Astrocyte (in vitro differentiated cells and primary cell): ENCODE measurements at regions not wholly inside any gene's neighbourhood (a gene's known extent, or its start where the extent isn't known, plus 50 kb on each side); places are given as distances from the start of the nearest gene placed in this dataset.

ENCODE experiments used
- DNase-seq: peaks from one replicate; pipeline ENCODE4 v3.0.0-alpha.2; 2010; ENCODE audit warnings: low read depth
- FAIRE-seq: peaks from 2 replicates; lab custom pipeline; 2011; peaks lifted over from hg19 to GRCh38; lab: Jason Lieb, UNC
- H2AFZ ChIP-seq: 2 replicates; pipeline ENCODE4 v1.6.0; 2012; ENCODE audit warnings: low read depth, low read length, inconsistent platforms
- H3K27ac ChIP-seq: 2 replicates; pipeline ENCODE4 v1.5.1; 2011; ENCODE audit warnings: low read depth, low read length, inconsistent platforms
- H3K27me3 ChIP-seq: 2 replicates; pipeline ENCODE4 v1.6.0; 2011; ENCODE audit warnings: low read length, inconsistent platforms; ENCODE audit not compliant: insufficient read depth
- H3K36me3 ChIP-seq: 2 replicates; pipeline ENCODE4 v1.5.1; 2011; ENCODE audit warnings: low read length, inconsistent platforms; ENCODE audit not compliant: insufficient read depth
- H3K4me1 ChIP-seq: 2 replicates; pipeline ENCODE4 v1.5.1; 2011; ENCODE audit warnings: low read length, inconsistent platforms; ENCODE audit not compliant: insufficient read depth
- H3K4me2 ChIP-seq: 2 replicates; pipeline ENCODE4 v1.6.0; 2012; ENCODE audit warnings: low read length, inconsistent platforms
- H3K4me3 ChIP-seq: 2 replicates; pipeline ENCODE4 v1.5.1; 2011; ENCODE audit warnings: low read depth, mild to moderate bottlenecking, low read length, inconsistent platforms; ENCODE audit not compliant: insufficient read depth
- H3K79me2 ChIP-seq: 2 replicates; pipeline ENCODE4 v1.6.0; 2012; ENCODE audit warnings: mild to moderate bottlenecking, low read length, inconsistent platforms; ENCODE audit not compliant: insufficient read depth
- H3K9ac ChIP-seq: 2 replicates; pipeline ENCODE4 v1.6.0; 2012; ENCODE audit warnings: mild to moderate bottlenecking, low read length, inconsistent platforms
- H3K9me3 ChIP-seq: 2 replicates; pipeline ENCODE4 v1.5.1; 2012; ENCODE audit warnings: low read depth, mild to moderate bottlenecking, low read length, inconsistent platforms; ENCODE audit not compliant: insufficient read depth
- H4K20me1 ChIP-seq: 2 replicates; pipeline ENCODE4 v1.6.0; 2012; ENCODE audit warnings: low read length, inconsistent platforms; ENCODE audit not compliant: insufficient read depth
- H3K27ac Mint-ChIP-seq: one replicate; pipeline ENCODE4 v1.8.0; 2021; ENCODE audit warnings: mild to moderate bottlenecking, mixed read lengths; ENCODE audit not compliant: unreplicated experiment
- H3K27me3 Mint-ChIP-seq: one replicate; pipeline ENCODE4 v1.8.0; 2021; ENCODE audit warnings: low read depth, mixed read lengths; ENCODE audit not compliant: unreplicated experiment
- H3K36me3 Mint-ChIP-seq: one replicate; pipeline ENCODE4 v1.8.0; 2021; ENCODE audit warnings: low read depth, mixed read lengths; ENCODE audit not compliant: unreplicated experiment
- H3K4me1 Mint-ChIP-seq: one replicate; pipeline ENCODE4 v1.8.0; 2021; ENCODE audit warnings: low read depth, mixed read lengths; ENCODE audit not compliant: unreplicated experiment
- H3K4me3 Mint-ChIP-seq: one replicate; pipeline ENCODE4 v1.8.0; 2021; ENCODE audit warnings: mild to moderate bottlenecking, moderate library complexity, mixed read lengths; ENCODE audit not compliant: unreplicated experiment
- H3K9me3 Mint-ChIP-seq: one replicate; pipeline ENCODE4 v1.8.0; 2021; ENCODE audit warnings: mild to moderate bottlenecking, mixed read lengths; ENCODE audit not compliant: unreplicated experiment
- CTCF ChIP-seq: IDR thresholded peaks from 2 replicates; pipeline ENCODE4 v1.5.1; 2011; ENCODE audit warnings: low read depth, mild to moderate bottlenecking, inconsistent platforms, low read length, moderate library complexity; ENCODE audit not compliant: insufficient read depth
- EZH2 ChIP-seq: IDR thresholded peaks from 2 replicates; pipeline ENCODE4 v1.6.1; 2012; ENCODE audit warnings: mild to moderate bottlenecking, low read length, inconsistent platforms; ENCODE audit not compliant: insufficient read depth

GRCh38 chr5:114010362-114010761, 351.5 kb upstream of the KCNN2 start:
- H3K4me1 ChIP-seq = no peaks in the 10 kb centered on the region
- DNase-seq (peak; percentile 94), FAIRE-seq (no peak)
- no peaks in the 10 kb centered on the region for H3K27me3 Mint-ChIP-seq
- H3K4me3 Mint-ChIP-seq = no peak overlapping the region
- no peaks in the 10 kb centered on the region for H3K36me3 Mint-ChIP-seq
- no peaks in the 10 kb centered on the region for H3K36me3 ChIP-seq
- H3K9ac ChIP-seq = no peak overlapping the region
- H3K27ac Mint-ChIP-seq = peak overlapping the region; percentile 72
- no peaks in the 10 kb centered on the region for H3K9me3 ChIP-seq
- TF ChIP-seq EZH2 = no peak
- TF ChIP-seq CTCF = no peak
- no peak overlapping the region for H3K4me2 ChIP-seq
- no peaks in the 10 kb centered on the region for H3K79me2 ChIP-seq
- H2AFZ ChIP-seq = no peak overlapping the region
- H3K4me3 ChIP-seq = no peak overlapping the region
- H3K27me3 ChIP-seq = no peaks in the 10 kb centered on the region
- no peaks in the 10 kb centered on the region for H3K9me3 Mint-ChIP-seq
- H3K4me1 Mint-ChIP-seq = peaks cover 11% of the 10 kb centered on the region
- no peaks in the 10 kb centered on the region for H4K20me1 ChIP-seq
- no peak overlapping the region for H3K27ac ChIP-seq

- H3K4me1 ChIP-seq = no peaks in the 10 kb centered on the region
- Mint-ChIP-seq H3K36me3 (no peaks in the 10 kb centered on the region), H3K9me3 (no peaks in the 10 kb centered on the region), H3K27ac (no peak overlapping the region), H3K4me3 (no peak overlapping the region), H3K4me1 (no peaks in the 10 kb centered on the region), H3K27me3 (no peaks in the 10 kb centered on the region)
- H3K79me2 ChIP-seq = no peaks in the 10 kb centered on the region
- H3K27me3 ChIP-seq = no peaks in the 10 kb centered on the region
- H3K9ac ChIP-seq = no peak overlapping the region
- DNase-seq (no peak), FAIRE-seq (no peak)
- no peak overlapping the region for H3K4me3 ChIP-seq
- no peak overlapping the region for H3K4me2 ChIP-seq
- TF ChIP-seq EZH2 = no peak
- H3K9me3 ChIP-seq = no peaks in the 10 kb centered on the region
- H3K27ac ChIP-seq = no peak overlapping the region
- H2AFZ ChIP-seq = no peak overlapping the region
- H4K20me1 ChIP-seq = no peaks in the 10 kb centered on the region
- H3K36me3 ChIP-seq = no peaks in the 10 kb centered on the region
Observed at GRCh38 chr5:114018186-114018585, 343.7 kb upstream of the KCNN2 start.

- Histone ChIP-seq H3K4me3 (no peak overlapping the region), H3K36me3 (no peaks in the 10 kb centered on the region), H3K79me2 (no peaks in the 10 kb centered on the region), H4K20me1 (no peaks in the 10 kb centered on the region), H3K27me3 (no peaks in the 10 kb centered on the region), H3K9me3 (no peaks in the 10 kb centered on the region), H3K27ac (no peak overlapping the region), H3K4me2 (no peak overlapping the region), H3K4me1 (no peaks in the 10 kb centered on the region), H3K9ac (no peak overlapping the region), H2AFZ (no peak overlapping the region)
- peaks cover 3% of the 10 kb centered on the region for H3K27me3 Mint-ChIP-seq
- no peaks in the 10 kb centered on the region for H3K36me3 Mint-ChIP-seq
- H3K27ac Mint-ChIP-seq = no peak overlapping the region
- no peak overlapping the region for H3K4me3 Mint-ChIP-seq
- TF ChIP-seq EZH2 = no peak
- no peak for TF ChIP-seq CTCF
- H3K9me3 Mint-ChIP-seq = peaks cover 1% of the 10 kb centered on the region
- FAIRE-seq (no peak), DNase-seq (no peak)
- no peaks in the 10 kb centered on the region for H3K4me1 Mint-ChIP-seq
Observed at GRCh38 chr5:114038756-114039155, 323.1 kb upstream of the KCNN2 start.
